ENCODE measurements at regions not wholly inside any gene's neighbourhood (a gene's known extent, or its start where the extent isn't known, plus 50 kb on each side); places are given as distances from the start of the nearest gene placed in this dataset.
A peak's percentile ranks its signal among the peaks of the same experiment; 100 is the strongest.
"Not testable (repeated sequence)": the region's sequence is repeated elsewhere in the genome, so short reads cannot be mapped to it uniquely, and the experiment has no call there.

DNA sequence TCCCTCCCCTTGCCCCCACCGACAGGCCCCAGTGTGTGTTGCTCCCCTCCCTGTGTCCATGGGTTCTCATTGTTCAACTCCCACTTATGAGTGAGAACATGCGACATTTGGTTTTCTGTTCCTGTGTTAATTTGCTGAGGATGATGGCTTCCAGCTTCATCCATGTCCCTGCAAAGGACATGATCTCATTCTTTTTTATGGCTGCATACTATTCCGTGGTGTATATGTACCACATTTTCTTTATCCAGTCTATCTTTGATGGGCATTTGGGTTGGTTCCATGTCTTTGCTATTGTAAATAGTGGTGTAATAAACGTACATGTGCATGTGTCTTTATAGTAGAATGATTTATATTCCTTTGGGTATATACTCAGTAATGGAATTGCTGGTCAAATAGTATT lies 85.6 kb upstream of the NFASC start:
- H3K9me2 ChIP-seq (replicated peaks; ENCODE audit: insufficient read depth, low read length); H3K9ac ChIP-seq (ENCODE audit: low read length); H4K20me1 ChIP-seq (ENCODE audit: insufficient read depth, low read depth, low read length); H3K36me3 ChIP-seq (ENCODE audit: insufficient read depth, low read length); DNase-seq; H3K79me2 ChIP-seq (ENCODE audit: low read length); H2AFZ ChIP-seq (ENCODE audit: low read length); H3K27ac ChIP-seq (ENCODE audit: low read length); H3K4me1 ChIP-seq (ENCODE audit: low read length); H3K4me2 ChIP-seq (ENCODE audit: low read depth, low read length, poor library complexity, severe bottlenecking); H3K4me3 ChIP-seq (ENCODE audit: low read length); H3K9me3 ChIP-seq (ENCODE audit: low read length); H3K27me3 ChIP-seq (ENCODE audit: low read length): not testable (repeated sequence)

DNA sequence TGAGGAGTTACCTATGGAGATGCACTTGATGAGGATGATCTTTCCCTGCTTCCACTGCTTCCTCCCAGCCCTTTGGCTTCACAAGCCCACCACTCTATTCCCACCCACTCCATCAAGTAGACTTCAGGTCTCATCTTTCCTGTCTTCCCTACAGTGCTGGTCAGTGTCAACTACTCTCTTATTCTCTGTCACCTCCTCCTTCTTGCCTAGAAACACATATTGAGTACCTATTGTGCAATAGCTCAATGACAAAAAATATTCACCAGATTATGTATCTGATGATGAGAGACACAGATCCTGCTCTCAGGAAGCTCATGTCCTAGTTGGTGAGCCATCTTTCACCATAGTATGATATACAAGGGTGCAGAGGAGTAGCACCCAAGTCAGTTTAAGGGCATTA lies 82.2 kb upstream of the NFASC start:
- no peak overlapping the region for H3K27ac ChIP-seq (ENCODE audit: low read length)
- no peaks in the 10 kb centered on the region for H3K36me3 ChIP-seq (ENCODE audit: insufficient read depth, low read length)
- no peaks in the 10 kb centered on the region for H3K9me3 ChIP-seq (ENCODE audit: low read length)
- no peaks in the 10 kb centered on the region for H3K27me3 ChIP-seq (ENCODE audit: low read length)
- no peaks in the 10 kb centered on the region for H3K79me2 ChIP-seq (ENCODE audit: low read length)
- no peak for DNase-seq
- H2AFZ ChIP-seq (ENCODE audit: low read length): no peak overlapping the region
- H3K4me1 ChIP-seq (ENCODE audit: low read length): no peaks in the 10 kb centered on the region
- no peaks in the 10 kb centered on the region for H3K9me2 ChIP-seq (replicated peaks; ENCODE audit: insufficient read depth, low read length)
- H4K20me1 ChIP-seq (ENCODE audit: insufficient read depth, low read depth, low read length): no peaks in the 10 kb centered on the region
- no peak overlapping the region for H3K4me3 ChIP-seq (ENCODE audit: low read length)
- H3K4me2 ChIP-seq (ENCODE audit: low read depth, low read length, poor library complexity, severe bottlenecking): no peak overlapping the region
- H3K9ac ChIP-seq (ENCODE audit: low read length): no peak overlapping the region

DNA sequence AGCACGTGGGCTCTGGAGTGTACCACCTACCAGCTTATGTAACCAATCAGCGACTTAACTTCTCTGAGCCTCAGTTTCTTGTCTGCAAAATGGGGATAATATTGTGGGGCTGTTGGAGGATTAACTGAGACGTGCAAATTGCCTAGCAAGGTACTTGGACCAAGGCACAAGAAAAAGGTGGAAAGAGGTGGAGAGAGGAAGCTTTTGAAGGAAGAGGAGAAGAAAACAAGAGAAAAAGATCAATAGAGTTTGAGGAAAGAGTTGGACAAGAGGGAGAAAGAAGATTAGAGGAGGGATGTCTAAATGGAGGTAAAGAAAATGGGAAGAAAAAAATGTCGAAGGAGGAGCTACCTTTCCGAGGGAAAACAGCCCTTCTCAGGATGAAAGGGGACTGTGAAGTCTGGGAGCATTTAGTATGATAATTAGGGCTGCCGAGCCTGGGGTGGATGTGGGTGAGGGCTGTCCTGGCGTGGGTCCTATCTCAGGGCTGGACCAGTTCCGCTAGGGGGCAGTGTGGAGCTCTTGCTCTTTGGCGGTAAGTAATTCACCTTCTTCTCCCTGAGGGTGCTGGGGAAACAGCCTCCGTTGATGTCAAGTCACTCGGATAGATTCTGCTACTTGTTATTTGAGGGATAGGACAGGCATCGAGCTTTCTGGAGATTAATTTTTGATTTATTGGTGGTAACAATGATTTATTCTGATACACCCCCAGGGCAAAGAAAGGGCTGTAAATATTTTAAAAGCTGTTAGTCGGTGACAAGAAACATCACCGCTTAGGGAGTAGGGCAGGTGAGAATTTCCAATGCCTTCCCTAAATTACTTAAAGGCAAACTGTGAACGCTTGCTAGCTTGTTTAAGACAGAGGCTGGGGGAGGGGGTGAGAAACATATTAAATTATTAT lies 79.0 kb upstream of the NFASC start:
- no peaks in the 10 kb centered on the region for H3K9me3 ChIP-seq (ENCODE audit: low read length)
- H3K4me1 ChIP-seq (ENCODE audit: low read length): no peaks in the 10 kb centered on the region
- no peaks in the 10 kb centered on the region for H3K79me2 ChIP-seq (ENCODE audit: low read length)
- no peak overlapping the region for H2AFZ ChIP-seq (ENCODE audit: low read length)
- H3K9ac ChIP-seq (ENCODE audit: low read length): no peak overlapping the region
- H4K20me1 ChIP-seq (ENCODE audit: insufficient read depth, low read depth, low read length): no peaks in the 10 kb centered on the region
- DNase-seq: peak; percentile 94
- no peaks in the 10 kb centered on the region for H3K36me3 ChIP-seq (ENCODE audit: insufficient read depth, low read length)
- H3K27me3 ChIP-seq (ENCODE audit: low read length): no peaks in the 10 kb centered on the region
- H3K9me2 ChIP-seq (replicated peaks; ENCODE audit: insufficient read depth, low read length): no peaks in the 10 kb centered on the region
- H3K4me3 ChIP-seq (ENCODE audit: low read length): no peak overlapping the region
- H3K4me2 ChIP-seq (ENCODE audit: low read depth, low read length, poor library complexity, severe bottlenecking): no peak overlapping the region
- no peak overlapping the region for H3K27ac ChIP-seq (ENCODE audit: low read length)

DNA sequence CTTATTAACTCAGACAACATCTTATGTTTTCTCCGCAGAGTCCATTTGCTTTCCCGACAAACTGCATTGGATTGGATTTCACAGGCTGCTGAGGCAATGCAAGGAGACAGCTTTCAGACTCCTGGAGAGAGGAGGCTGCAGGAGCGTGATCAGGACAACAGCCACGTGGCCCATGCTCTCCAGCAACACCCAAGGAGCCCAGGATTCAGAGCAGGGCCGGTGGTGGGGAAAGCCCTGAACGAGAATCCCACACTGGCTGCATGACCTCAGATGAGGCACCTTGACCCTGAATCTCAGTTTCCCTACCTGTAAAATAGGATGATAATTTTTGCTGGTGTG lies 78.3 kb upstream of the NFASC start:
- no peak for DNase-seq
- Histone ChIP-seq H3K9me2 (replicated peaks; ENCODE audit: insufficient read depth, low read length) (no peaks in the 10 kb centered on the region), H3K9ac (ENCODE audit: low read length) (no peak overlapping the region), H4K20me1 (ENCODE audit: insufficient read depth, low read depth, low read length) (no peaks in the 10 kb centered on the region), H3K4me1 (ENCODE audit: low read length) (no peaks in the 10 kb centered on the region), H3K9me3 (ENCODE audit: low read length) (no peaks in the 10 kb centered on the region), H3K36me3 (ENCODE audit: insufficient read depth, low read length) (no peaks in the 10 kb centered on the region), H2AFZ (ENCODE audit: low read length) (no peak overlapping the region), H3K79me2 (ENCODE audit: low read length) (no peaks in the 10 kb centered on the region), H3K27ac (ENCODE audit: low read length) (no peak overlapping the region), H3K27me3 (ENCODE audit: low read length) (no peaks in the 10 kb centered on the region), H3K4me3 (ENCODE audit: low read length) (no peak overlapping the region), H3K4me2 (ENCODE audit: low read depth, low read length, poor library complexity, severe bottlenecking) (no peak overlapping the region)

DNA sequence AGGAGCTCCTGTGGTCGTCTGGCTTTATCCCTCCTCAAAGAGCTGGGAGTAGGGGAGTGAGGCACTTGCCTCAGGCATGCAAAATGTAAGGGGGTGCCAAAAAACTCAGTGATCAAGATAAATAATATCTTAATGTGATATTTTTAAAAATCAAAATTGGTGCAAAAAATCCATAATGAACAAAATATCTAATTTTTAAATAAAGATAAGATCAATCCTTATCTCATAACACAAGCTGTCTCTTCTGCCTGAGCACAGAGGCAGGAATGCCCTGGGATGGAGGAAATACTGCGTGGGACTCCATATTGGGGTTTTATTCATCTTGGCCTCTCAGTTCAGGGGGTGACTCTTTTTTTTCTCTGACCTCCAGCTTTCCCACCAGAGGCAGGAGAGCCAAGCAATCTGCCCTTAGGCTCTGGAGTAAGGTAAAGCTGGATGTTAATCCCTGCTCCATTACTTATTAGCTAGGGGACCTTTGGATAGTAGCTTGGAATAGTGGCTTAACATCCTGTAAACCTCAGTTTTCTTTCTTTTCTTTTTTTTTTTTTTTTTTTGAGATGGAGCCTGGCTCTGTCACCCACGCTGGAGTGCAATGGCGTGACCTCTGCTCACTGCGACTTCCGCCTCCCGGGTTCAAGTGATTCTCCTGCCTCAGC lies 77.3 kb upstream of the NFASC start:
- Histone ChIP-seq H3K4me2 (ENCODE audit: low read depth, low read length, poor library complexity, severe bottlenecking) (no peak overlapping the region), H3K4me3 (ENCODE audit: low read length) (no peak overlapping the region), H2AFZ (ENCODE audit: low read length) (no peak overlapping the region), H3K36me3 (ENCODE audit: insufficient read depth, low read length) (no peaks in the 10 kb centered on the region), H3K79me2 (ENCODE audit: low read length) (no peaks in the 10 kb centered on the region), H3K27ac (ENCODE audit: low read length) (no peak overlapping the region), H3K4me1 (ENCODE audit: low read length) (no peaks in the 10 kb centered on the region), H3K9me2 (replicated peaks; ENCODE audit: insufficient read depth, low read length) (no peaks in the 10 kb centered on the region), H3K9me3 (ENCODE audit: low read length) (no peaks in the 10 kb centered on the region), H4K20me1 (ENCODE audit: insufficient read depth, low read depth, low read length) (no peaks in the 10 kb centered on the region), H3K9ac (ENCODE audit: low read length) (no peak overlapping the region), H3K27me3 (ENCODE audit: low read length) (no peaks in the 10 kb centered on the region)
- no peak for DNase-seq

DNA sequence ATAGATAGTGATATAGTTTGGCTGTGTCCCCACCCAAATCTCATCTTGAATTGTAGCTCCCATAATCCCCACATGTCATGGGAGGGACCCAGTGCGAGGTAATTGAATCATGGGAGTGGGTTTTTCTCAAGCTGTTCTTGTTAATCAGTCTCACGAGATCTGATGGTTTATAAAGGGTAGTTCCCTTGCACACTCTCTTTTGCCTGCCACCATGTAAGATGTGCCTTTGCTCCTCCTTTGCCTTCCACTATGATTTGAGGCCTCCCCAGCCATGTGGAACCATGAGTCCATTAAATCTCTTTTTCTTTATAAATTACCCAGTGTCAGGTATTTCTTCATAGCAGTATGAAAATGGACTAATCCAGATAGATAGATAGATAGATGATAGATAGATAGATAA lies 73.8 kb upstream of the NFASC start:
- not testable (repeated sequence) for H3K79me2 ChIP-seq (ENCODE audit: low read length); H3K4me1 ChIP-seq (ENCODE audit: low read length); H3K27ac ChIP-seq (ENCODE audit: low read length); H3K4me2 ChIP-seq (ENCODE audit: low read depth, low read length, poor library complexity, severe bottlenecking); H3K27me3 ChIP-seq (ENCODE audit: low read length); H3K4me3 ChIP-seq (ENCODE audit: low read length); H3K9me3 ChIP-seq (ENCODE audit: low read length); H2AFZ ChIP-seq (ENCODE audit: low read length); H3K9me2 ChIP-seq (replicated peaks; ENCODE audit: insufficient read depth, low read length); DNase-seq; H4K20me1 ChIP-seq (ENCODE audit: insufficient read depth, low read depth, low read length); H3K36me3 ChIP-seq (ENCODE audit: insufficient read depth, low read length); H3K9ac ChIP-seq (ENCODE audit: low read length)

DNA sequence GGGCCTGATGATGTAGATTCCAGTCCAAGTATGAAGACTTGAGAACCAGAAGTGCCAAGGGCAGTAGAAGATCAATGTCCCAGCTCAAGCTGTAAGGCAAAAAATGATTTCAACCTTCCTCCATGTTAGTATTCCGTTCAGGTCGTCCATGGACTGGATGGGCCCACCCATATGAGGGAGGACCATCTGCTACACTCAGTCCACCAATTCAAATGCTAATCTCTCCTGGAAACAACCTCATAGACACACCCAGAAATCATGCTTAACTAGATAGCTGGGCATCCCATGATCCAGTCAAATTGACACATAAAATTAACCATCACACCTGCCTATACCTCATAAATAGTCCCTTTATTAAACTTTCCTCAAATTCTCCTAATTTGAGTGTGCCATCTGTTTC lies 73.3 kb upstream of the NFASC start:
- Histone ChIP-seq H3K36me3 (ENCODE audit: insufficient read depth, low read length) (no peaks in the 10 kb centered on the region), H3K4me3 (ENCODE audit: low read length) (no peak overlapping the region), H3K4me1 (ENCODE audit: low read length) (no peaks in the 10 kb centered on the region), H3K9me3 (ENCODE audit: low read length) (no peaks in the 10 kb centered on the region), H3K79me2 (ENCODE audit: low read length) (no peaks in the 10 kb centered on the region), H3K9me2 (replicated peaks; ENCODE audit: insufficient read depth, low read length) (no peaks in the 10 kb centered on the region), H3K27ac (ENCODE audit: low read length) (no peak overlapping the region), H3K4me2 (ENCODE audit: low read depth, low read length, poor library complexity, severe bottlenecking) (no peak overlapping the region), H3K9ac (ENCODE audit: low read length) (no peak overlapping the region), H4K20me1 (ENCODE audit: insufficient read depth, low read depth, low read length) (no peaks in the 10 kb centered on the region), H2AFZ (ENCODE audit: low read length) (no peak overlapping the region), H3K27me3 (ENCODE audit: low read length) (no peaks in the 10 kb centered on the region)
- no peak for DNase-seq

DNA sequence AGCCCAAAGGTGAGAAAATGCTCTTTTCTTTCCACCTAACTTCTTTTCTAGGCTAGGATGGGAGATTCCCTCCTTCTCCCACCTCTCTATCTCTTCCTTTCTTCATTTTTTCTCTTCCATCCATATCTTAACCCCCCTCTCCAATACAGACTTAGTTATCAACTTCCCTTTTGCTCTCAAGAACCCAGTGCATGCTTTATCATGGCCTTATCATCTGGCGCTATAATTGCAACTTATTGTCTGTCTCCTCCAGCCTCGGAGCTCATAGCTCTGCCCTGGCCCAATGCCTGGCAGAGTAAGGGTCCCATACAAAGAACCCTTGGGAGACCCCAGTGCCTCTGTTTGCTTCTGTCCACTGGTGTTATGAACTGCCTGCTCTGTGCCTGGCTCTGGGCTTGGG lies 71.0 kb upstream of the NFASC start:
- H3K27ac ChIP-seq (ENCODE audit: low read length): no peak overlapping the region
- H4K20me1 ChIP-seq (ENCODE audit: insufficient read depth, low read depth, low read length): no peaks in the 10 kb centered on the region
- no peaks in the 10 kb centered on the region for H3K79me2 ChIP-seq (ENCODE audit: low read length)
- H2AFZ ChIP-seq (ENCODE audit: low read length): no peak overlapping the region
- no peak overlapping the region for H3K9ac ChIP-seq (ENCODE audit: low read length)
- H3K27me3 ChIP-seq (ENCODE audit: low read length): no peaks in the 10 kb centered on the region
- no peaks in the 10 kb centered on the region for H3K9me2 ChIP-seq (replicated peaks; ENCODE audit: insufficient read depth, low read length)
- no peaks in the 10 kb centered on the region for H3K36me3 ChIP-seq (ENCODE audit: insufficient read depth, low read length)
- no peaks in the 10 kb centered on the region for H3K9me3 ChIP-seq (ENCODE audit: low read length)
- DNase-seq: no peak
- H3K4me3 ChIP-seq (ENCODE audit: low read length): no peak overlapping the region
- no peaks in the 10 kb centered on the region for H3K4me1 ChIP-seq (ENCODE audit: low read length)
- no peak overlapping the region for H3K4me2 ChIP-seq (ENCODE audit: low read depth, low read length, poor library complexity, severe bottlenecking)
